ENCODE measurements at regions not wholly inside any gene's neighbourhood (a gene's known extent, or its start where the extent isn't known, plus 50 kb on each side); places are given as distances from the start of the nearest gene placed in this dataset.

GRCh38 chr18:46237891-46238290 is 133.7 kb downstream of the HAUS1 start:
- TF ChIP-seq CTCF (IDR thresholded peaks at IDR 0.05; ENCODE audit: low read depth, low read length) = no peak
- TF ChIP-seq EZH2phosphoT487 (IDR thresholded peaks at IDR 0.05; ENCODE audit: low read depth) = no peak

Data from OCI-LY3 (cell line).